Hepatocyte (in vitro differentiated cells): ENCODE measurements at regions not wholly inside any gene's neighbourhood (a gene's known extent, or its start where the extent isn't known, plus 50 kb on each side); places are given as distances from the start of the nearest gene placed in this dataset.
A peak's percentile ranks its signal among the peaks of the same experiment; 100 is the strongest.

Source experiments
- DNase-seq: peaks from one replicate; pipeline ENCODE4 v3.0.0-alpha.2; 2016; ENCODE audit warnings: low spot score
- H2AFZ ChIP-seq: fragments of 200-600 bp; sonication (generic); 2 replicates; pipeline ENCODE4 v1.6.0; 2016; ENCODE audit warnings: antibody characterized with exemption, mild to moderate bottlenecking
- H3K27ac ChIP-seq: fragments of 200-600 bp; sonication (generic); 2 replicates; pipeline ENCODE4 v1.5.1; 2016; ENCODE audit warnings: mild to moderate bottlenecking
- H3K27me3 ChIP-seq: fragments of 200-600 bp; sonication (generic); 2 replicates; pipeline ENCODE4 v1.6.1; 2016
- H3K36me3 ChIP-seq: fragments of 200-600 bp; sonication (generic); replicated peaks from 2 replicates; pipeline ENCODE4 v1.5.1; 2016; ENCODE audit warnings: low read depth; ENCODE audit not compliant: insufficient read depth
- H3K4me1 ChIP-seq: fragments of 200-600 bp; sonication (generic); 2 replicates; pipeline ENCODE4 v1.5.1; 2016; ENCODE audit warnings: mild to moderate bottlenecking, moderate library complexity; ENCODE audit not compliant: insufficient read depth
- H3K4me2 ChIP-seq: fragments of 200-600 bp; sonication (generic); 2 replicates; pipeline ENCODE4 v1.6.0; 2016
- H3K4me3 ChIP-seq: fragments of 200-600 bp; sonication (generic); 2 replicates; pipeline ENCODE4 v1.5.1; 2016; ENCODE audit warnings: mild to moderate bottlenecking
- H3K79me2 ChIP-seq: fragments of 200-600 bp; sonication (generic); 2 replicates; pipeline ENCODE4 v1.6.0; 2017; ENCODE audit warnings: mild to moderate bottlenecking
- H3K9me2 ChIP-seq: fragments of 200-600 bp; sonication (generic); replicated peaks from 2 replicates; pipeline ENCODE4 v1.6.0; 2017; ENCODE audit warnings: mild to moderate bottlenecking; ENCODE audit not compliant: insufficient read depth
- H3K9me3 ChIP-seq: fragments of 200-600 bp; sonication (generic); 2 replicates; pipeline ENCODE4 v1.5.1; 2016; ENCODE audit warnings: low read depth, mild to moderate bottlenecking
- H4K20me1 ChIP-seq: fragments of 200-600 bp; sonication (generic); 2 replicates; pipeline ENCODE4 v1.6.0; 2016; ENCODE audit warnings: mild to moderate bottlenecking; ENCODE audit not compliant: insufficient read depth, poor library complexity, severe bottlenecking
- CTCF ChIP-seq: fragments of 200-600 bp; sonication (generic); IDR thresholded peaks from 2 replicates; pipeline ENCODE4 v1.5.1; 2016; ENCODE audit warnings: antibody characterized with exemption, mild to moderate bottlenecking; ENCODE audit not compliant: poor library complexity
- EZH2 ChIP-seq: fragments of 200-600 bp; sonication (generic); IDR thresholded peaks from 2 replicates; pipeline ENCODE4 v1.6.1; 2016; ENCODE audit warnings: antibody characterized with exemption, mild to moderate bottlenecking, borderline replicate concordance
- EZH2phosphoT487 ChIP-seq: fragments of 200-600 bp; sonication (generic); IDR thresholded peaks from one replicate; pipeline ENCODE4 v1.6.1; 2018; ENCODE audit warnings: antibody characterized with exemption, mild to moderate bottlenecking, low read depth, moderate library complexity; ENCODE audit not compliant: unreplicated experiment, severe bottlenecking
- WGBS: methylation state at CpG from one replicate; pipeline ENCODE4 v1.1.6; 2016; ENCODE audit warnings: low lambda C conversion rate; ENCODE audit errors: missing lambda C conversion rate; 5-methylcytosine and 5-hydroxymethylcytosine counted together

- no peaks in the 10 kb centered on the region for H3K79me2 ChIP-seq
- 66% methylated on average over 4 of the region's 4 CpGs for WGBS
- H3K9me2 ChIP-seq: no peaks in the 10 kb centered on the region
- DNase-seq: no peak
- no peaks in the 10 kb centered on the region for H3K4me1 ChIP-seq
- H3K4me3 ChIP-seq: no peak overlapping the region
- H4K20me1 ChIP-seq: no peaks in the 10 kb centered on the region
- H3K9me3 ChIP-seq: no peaks in the 10 kb centered on the region
- H3K27me3 ChIP-seq: no peaks in the 10 kb centered on the region
- H2AFZ ChIP-seq: no peak overlapping the region
- H3K27ac ChIP-seq: no peak overlapping the region
- H3K4me2 ChIP-seq: no peak overlapping the region
- no peaks in the 10 kb centered on the region for H3K36me3 ChIP-seq
- TF ChIP-seq EZH2 (no peak), CTCF (peak; percentile 7)
Measured at GRCh38 chr15:87489902-87490665, 766.5 kb downstream of the NTRK3 start.

GRCh38 chr15:87489456-87489855, 767.1 kb downstream of the NTRK3 start:
- no peaks in the 10 kb centered on the region for H3K9me3 ChIP-seq
- TF ChIP-seq EZH2phosphoT487 (no peak), EZH2 (no peak), CTCF (no peak)

GRCh38 chr15:87487484-87487883, 769.1 kb downstream of the NTRK3 start:
- 95% methylated on average over 2 of the region's 2 CpGs for WGBS
- no peaks in the 10 kb centered on the region for H4K20me1 ChIP-seq
- no peaks in the 10 kb centered on the region for H3K79me2 ChIP-seq
- no peaks in the 10 kb centered on the region for H3K36me3 ChIP-seq
- H3K4me3 ChIP-seq: no peak overlapping the region
- TF ChIP-seq EZH2: no peak
- no peak for TF ChIP-seq EZH2phosphoT487
- no peak for TF ChIP-seq CTCF
- H3K27ac ChIP-seq: no peak overlapping the region
- H3K9me2 ChIP-seq: no peaks in the 10 kb centered on the region
- no peak overlapping the region for H3K4me2 ChIP-seq
- H3K9me3 ChIP-seq: no peaks in the 10 kb centered on the region
- H3K27me3 ChIP-seq: no peaks in the 10 kb centered on the region
- H3K4me1 ChIP-seq: no peaks in the 10 kb centered on the region
- no peak overlapping the region for H2AFZ ChIP-seq
- DNase-seq: no peak

More at GRCh38 chr15:87489456-87489855, 767.1 kb downstream of the NTRK3 start:
- Histone ChIP-seq H2AFZ (no peak overlapping the region), H4K20me1 (no peaks in the 10 kb centered on the region), H3K4me3 (no peak overlapping the region), H3K4me2 (no peak overlapping the region), H3K9me2 (no peaks in the 10 kb centered on the region), H3K79me2 (no peaks in the 10 kb centered on the region), H3K27me3 (no peaks in the 10 kb centered on the region), H3K36me3 (no peaks in the 10 kb centered on the region), H3K27ac (no peak overlapping the region), H3K4me1 (no peaks in the 10 kb centered on the region)
- no peak for DNase-seq

- H3K4me1 ChIP-seq: no peaks in the 10 kb centered on the region
- no peak for DNase-seq
- H3K4me3 ChIP-seq: no peak overlapping the region
- H4K20me1 ChIP-seq: no peaks in the 10 kb centered on the region
- H3K27ac ChIP-seq: no peak overlapping the region
- H3K27me3 ChIP-seq: no peaks in the 10 kb centered on the region
- no peaks in the 10 kb centered on the region for H3K79me2 ChIP-seq
- H2AFZ ChIP-seq: no peak overlapping the region
- no peaks in the 10 kb centered on the region for H3K9me3 ChIP-seq
- WGBS: 77% methylated on average over 1 of the region's 1 CpG
- TF ChIP-seq EZH2 (no peak), EZH2phosphoT487 (no peak), CTCF (no peak)
- H3K9me2 ChIP-seq: no peaks in the 10 kb centered on the region
- no peak overlapping the region for H3K4me2 ChIP-seq
- H3K36me3 ChIP-seq: no peaks in the 10 kb centered on the region
Measured at GRCh38 chr15:87483468-87483867, 773.1 kb downstream of the NTRK3 start.
